Urinary bladder (tissue), 3 donors: ENCODE measurements at regions not wholly inside any gene's neighbourhood (a gene's known extent, or its start where the extent isn't known, plus 50 kb on each side); places are given as distances from the start of the nearest gene placed in this dataset.
"Not testable (repeated sequence)": the region's sequence is repeated elsewhere in the genome, so short reads cannot be mapped to it uniquely, and the experiment has no call there.

ENCODE experiments used
- DNase-seq: peaks from one replicate; pipeline ENCODE4 v3.0.0-alpha.2; 2015; ENCODE audit errors: extremely low spot score
- H3K27ac ChIP-seq: one replicate; pipeline ENCODE4 v1.5.1; 2013; ENCODE audit warnings: low read depth, mild to moderate bottlenecking, moderate library complexity
- H3K36me3 ChIP-seq: one replicate; pipeline ENCODE4 v1.6.1; 2013; ENCODE audit warnings: mild to moderate bottlenecking, moderate library complexity; ENCODE audit not compliant: insufficient read depth
- H3K4me1 ChIP-seq: one replicate; pipeline ENCODE4 v1.6.1; 2013; ENCODE audit warnings: mild to moderate bottlenecking, moderate library complexity; ENCODE audit not compliant: insufficient read depth
- H3K4me3 ChIP-seq: one replicate; pipeline ENCODE4 v1.5.1; 2013; ENCODE audit warnings: low read depth, low read length
- WGBS: extraction: QIAGEN DNeasy Blood & Tissue Kit; methylation state at CpG from one replicate; pipeline ENCODE4 v1.1.7; 2013; 5-methylcytosine and 5-hydroxymethylcytosine counted together
- donor health status: healthy with polysubstance abuse.
- donor health status: healthy.

- 32% methylated on average over 2 of the region's 2 CpGs for WGBS
- no peak for DNase-seq
- Histone ChIP-seq H3K27ac (no peak overlapping the region), H3K4me1 (no peaks in the 10 kb centered on the region), H3K36me3 (no peaks in the 10 kb centered on the region), H3K4me3 (no peak overlapping the region)
Observed at GRCh38 chr1:14280909-14281308, 317.6 kb upstream of the KAZN start.

GRCh38 chr1:14281412-14281811 is 317.1 kb upstream of the KAZN start:
- WGBS: 80% methylated on average over 1 of the region's 1 CpG
- H3K36me3 ChIP-seq: no peaks in the 10 kb centered on the region
- H3K4me3 ChIP-seq: no peak overlapping the region
- no peak for DNase-seq
- H3K4me1 ChIP-seq: no peaks in the 10 kb centered on the region
- no peak overlapping the region for H3K27ac ChIP-seq

- H3K27ac ChIP-seq: no peak overlapping the region
- 56% methylated on average over 7 of the region's 7 CpGs for WGBS
- no peak overlapping the region for H3K4me3 ChIP-seq
- no peaks in the 10 kb centered on the region for H3K36me3 ChIP-seq
- DNase-seq: no peak
- no peaks in the 10 kb centered on the region for H3K4me1 ChIP-seq
Observed at GRCh38 chr1:14282707-14283106, 315.8 kb upstream of the KAZN start.

- H3K27ac ChIP-seq: no peak overlapping the region
- no peak overlapping the region for H3K4me3 ChIP-seq
- H3K36me3 ChIP-seq: no peaks in the 10 kb centered on the region
- no peak for DNase-seq
- 91% methylated on average over 2 of the region's 2 CpGs for WGBS
- no peaks in the 10 kb centered on the region for H3K4me1 ChIP-seq
Observed at GRCh38 chr1:14285238-14285637, 313.2 kb upstream of the KAZN start.

GRCh38 chr1:14291182-14291581 is 307.3 kb upstream of the KAZN start:
- H3K36me3 ChIP-seq, H3K4me3 ChIP-seq, H3K4me1 ChIP-seq, DNase-seq, H3K27ac ChIP-seq: not testable (repeated sequence)
- 59% methylated on average over 6 of the region's 6 CpGs for WGBS

- 93% methylated on average over 7 of the region's 7 CpGs for WGBS
- H3K4me3 ChIP-seq: no peak overlapping the region
Observed at GRCh38 chr1:14292520-14292919, 306.0 kb upstream of the KAZN start.

GRCh38 chr1:14294006-14294405 is 304.5 kb upstream of the KAZN start:
- Histone ChIP-seq H3K27ac (no peak overlapping the region), H3K4me3 (no peak overlapping the region), H3K4me1 (no peaks in the 10 kb centered on the region), H3K36me3 (no peaks in the 10 kb centered on the region)
- no peak for DNase-seq
- whole genome bisulfite sequencing: 94% methylated on average over 5 of the region's 5 CpGs

More at GRCh38 chr1:14292520-14292919, 306.0 kb upstream of the KAZN start:
- DNase-seq: no peak
- no peak overlapping the region for H3K27ac ChIP-seq
- H3K36me3 ChIP-seq: no peaks in the 10 kb centered on the region
- H3K4me1 ChIP-seq: no peaks in the 10 kb centered on the region

GRCh38 chr1:14294860-14295536 is 303.5 kb upstream of the KAZN start:
- H3K4me3 ChIP-seq: no peak overlapping the region
- WGBS: 76% methylated on average over 3 of the region's 3 CpGs
- no peak for DNase-seq
- H3K27ac ChIP-seq: no peak overlapping the region
- H3K36me3 ChIP-seq: no peaks in the 10 kb centered on the region
- no peaks in the 10 kb centered on the region for H3K4me1 ChIP-seq

GRCh38 chr1:14296795-14297194 is 301.7 kb upstream of the KAZN start:
- Histone ChIP-seq H3K4me3 (no peak overlapping the region), H3K36me3 (no peaks in the 10 kb centered on the region), H3K4me1 (no peaks in the 10 kb centered on the region), H3K27ac (no peak overlapping the region)
- 73% methylated on average over 3 of the region's 3 CpGs for WGBS
- DNase-seq: no peak

GRCh38 chr1:14297356-14297755 is 301.1 kb upstream of the KAZN start:
- Histone ChIP-seq H3K4me1 (no peaks in the 10 kb centered on the region), H3K4me3 (no peak overlapping the region), H3K36me3 (no peaks in the 10 kb centered on the region), H3K27ac (no peak overlapping the region)
- DNase-seq: no peak
- WGBS: 91% methylated on average over 3 of the region's 3 CpGs

- no peaks in the 10 kb centered on the region for H3K4me1 ChIP-seq
- no peak overlapping the region for H3K4me3 ChIP-seq
- WGBS: 89% methylated on average over 5 of the region's 5 CpGs
- no peak for DNase-seq
- H3K36me3 ChIP-seq: no peaks in the 10 kb centered on the region
- H3K27ac ChIP-seq: no peak overlapping the region
Observed at GRCh38 chr1:14298806-14299205, 299.7 kb upstream of the KAZN start.

GRCh38 chr1:14300991-14301703 is 297.3 kb upstream of the KAZN start:
- Histone ChIP-seq H3K36me3 (no peaks in the 10 kb centered on the region), H3K27ac (no peak overlapping the region), H3K4me1 (no peaks in the 10 kb centered on the region), H3K4me3 (no peak overlapping the region)
- no peak for DNase-seq
- WGBS: 50% methylated on average over 9 of the region's 9 CpGs

- no peak for DNase-seq
- Histone ChIP-seq H3K27ac (no peak overlapping the region), H3K4me3 (no peak overlapping the region), H3K36me3 (no peaks in the 10 kb centered on the region), H3K4me1 (no peaks in the 10 kb centered on the region)
- 79% methylated on average over 4 of the region's 4 CpGs for WGBS
Observed at GRCh38 chr1:14301704-14302024, 296.8 kb upstream of the KAZN start.

GRCh38 chr1:14302025-14302424 is 296.5 kb upstream of the KAZN start:
- H3K4me1 ChIP-seq: no peaks in the 10 kb centered on the region
- DNase-seq: no peak
- H3K4me3 ChIP-seq: no peak overlapping the region
- no peaks in the 10 kb centered on the region for H3K36me3 ChIP-seq
- WGBS: 93% methylated on average over 3 of the region's 3 CpGs
- H3K27ac ChIP-seq: no peak overlapping the region
